BJ (cell line): ENCODE measurements at regions not wholly inside any gene's neighbourhood (a gene's known extent, or its start where the extent isn't known, plus 50 kb on each side); places are given as distances from the start of the nearest gene placed in this dataset.

Experiments
- CTCF ChIA-PET: fragments of 350-600 bp; formaldehyde crosslinking; extraction: SDS; loops from one replicate; lab custom pipeline; 2021; ENCODE audit warnings: antibody characterized with exemption, inconsistent platforms; lab: Yijun Ruan, JAX
- POLR2A ChIA-PET: fragments of 300-600 bp; sonication (Branson Sonifier 250); formaldehyde crosslinking; extraction: SDS; loops from one replicate; lab custom pipeline; 2021; ENCODE audit warnings: antibody characterized with exemption; lab: Charles Lee
- DNase-seq: peaks from one replicate; pipeline ENCODE4 v3.0.0-alpha.2; 2011; ENCODE audit warnings: low read depth
- H3K27me3 ChIP-seq: 2 replicates; pipeline ENCODE4 v1.6.0; 2011; ENCODE audit warnings: low read length; ENCODE audit not compliant: control insufficient read depth, insufficient read depth
- H3K36me3 ChIP-seq: 2 replicates; pipeline ENCODE4 v1.5.1; 2011; ENCODE audit warnings: low read length; ENCODE audit not compliant: control insufficient read depth, insufficient read depth
- H3K4me3 ChIP-seq: 2 replicates; pipeline ENCODE4 v1.5.1; 2011; ENCODE audit warnings: low read depth, mild to moderate bottlenecking, control low read depth, low read length
- TF ChIP-seq, protein P1 (sequence below): IDR thresholded peaks from 2 replicates; pipeline ENCODE4 v1.5.1; 2011; ENCODE audit warnings: low read depth, mild to moderate bottlenecking, control low read depth, inconsistent platforms, low read length, moderate library complexity; ENCODE audit not compliant: insufficient read depth

DNA sequence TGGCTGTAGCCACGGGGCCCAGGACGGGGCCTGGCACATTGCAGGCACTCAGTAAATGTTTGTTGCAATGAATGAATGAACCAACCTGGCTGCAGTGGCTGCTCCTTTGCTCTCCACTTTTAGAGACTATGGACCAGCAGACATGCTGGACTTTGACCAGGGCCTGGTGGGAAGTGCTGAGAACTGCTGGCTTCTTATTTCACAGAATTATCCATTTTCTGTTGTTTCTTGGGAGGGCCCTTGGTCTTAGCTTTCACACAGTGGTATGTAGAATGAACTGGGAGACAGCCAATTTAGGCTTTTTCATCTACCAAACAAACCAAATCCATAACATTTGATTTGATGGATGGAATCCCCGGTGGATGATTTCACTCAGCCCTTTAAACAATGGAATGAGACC lies 78.0 kb upstream of the LHFPL2 start:
- Histone ChIP-seq H3K4me3 (no peak overlapping the region), H3K27me3 (no peaks in the 10 kb centered on the region), H3K36me3 (no peaks in the 10 kb centered on the region)
- TF ChIP-seq, protein P1, sequence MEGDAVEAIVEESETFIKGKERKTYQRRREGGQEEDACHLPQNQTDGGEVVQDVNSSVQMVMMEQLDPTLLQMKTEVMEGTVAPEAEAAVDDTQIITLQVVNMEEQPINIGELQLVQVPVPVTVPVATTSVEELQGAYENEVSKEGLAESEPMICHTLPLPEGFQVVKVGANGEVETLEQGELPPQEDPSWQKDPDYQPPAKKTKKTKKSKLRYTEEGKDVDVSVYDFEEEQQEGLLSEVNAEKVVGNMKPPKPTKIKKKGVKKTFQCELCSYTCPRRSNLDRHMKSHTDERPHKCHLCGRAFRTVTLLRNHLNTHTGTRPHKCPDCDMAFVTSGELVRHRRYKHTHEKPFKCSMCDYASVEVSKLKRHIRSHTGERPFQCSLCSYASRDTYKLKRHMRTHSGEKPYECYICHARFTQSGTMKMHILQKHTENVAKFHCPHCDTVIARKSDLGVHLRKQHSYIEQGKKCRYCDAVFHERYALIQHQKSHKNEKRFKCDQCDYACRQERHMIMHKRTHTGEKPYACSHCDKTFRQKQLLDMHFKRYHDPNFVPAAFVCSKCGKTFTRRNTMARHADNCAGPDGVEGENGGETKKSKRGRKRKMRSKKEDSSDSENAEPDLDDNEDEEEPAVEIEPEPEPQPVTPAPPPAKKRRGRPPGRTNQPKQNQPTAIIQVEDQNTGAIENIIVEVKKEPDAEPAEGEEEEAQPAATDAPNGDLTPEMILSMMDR = no peak
- CTCF ChIA-PET = no interaction called here
- DNase-seq = no peak
- POLR2A ChIA-PET = no interaction called here

DNA sequence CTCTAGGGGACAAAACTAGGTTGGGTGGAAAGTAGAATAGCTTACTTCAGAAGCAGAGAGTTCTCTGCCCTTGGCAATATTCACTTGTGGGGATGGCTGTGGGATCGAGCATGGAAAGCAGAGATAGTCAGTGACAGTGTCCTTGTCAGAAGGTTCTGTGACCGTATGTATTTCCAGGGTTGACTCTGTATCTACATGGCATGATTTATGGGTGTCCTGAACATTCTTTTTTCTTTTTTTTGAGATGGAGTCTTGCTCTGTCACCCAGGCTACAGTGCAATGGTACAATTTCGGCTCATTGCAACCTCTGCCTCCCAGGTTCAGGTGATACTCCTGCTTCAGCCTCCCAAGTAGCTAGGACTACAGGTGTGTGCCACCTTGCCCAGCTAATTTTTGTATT lies 77.4 kb upstream of the LHFPL2 start:
- ChIA-PET POLR2A (no interaction called here), CTCF (interaction anchor here (0.6 kb wide), 1 partner anchor 139 kb away, joined by 3 read pairs; no protein-coding TSS in a partner anchor)
- no peaks in the 10 kb centered on the region for H3K36me3 ChIP-seq
- no peaks in the 10 kb centered on the region for H3K27me3 ChIP-seq
- TF ChIP-seq, protein P1 = no peak
- no peak for DNase-seq
- no peak overlapping the region for H3K4me3 ChIP-seq

DNA sequence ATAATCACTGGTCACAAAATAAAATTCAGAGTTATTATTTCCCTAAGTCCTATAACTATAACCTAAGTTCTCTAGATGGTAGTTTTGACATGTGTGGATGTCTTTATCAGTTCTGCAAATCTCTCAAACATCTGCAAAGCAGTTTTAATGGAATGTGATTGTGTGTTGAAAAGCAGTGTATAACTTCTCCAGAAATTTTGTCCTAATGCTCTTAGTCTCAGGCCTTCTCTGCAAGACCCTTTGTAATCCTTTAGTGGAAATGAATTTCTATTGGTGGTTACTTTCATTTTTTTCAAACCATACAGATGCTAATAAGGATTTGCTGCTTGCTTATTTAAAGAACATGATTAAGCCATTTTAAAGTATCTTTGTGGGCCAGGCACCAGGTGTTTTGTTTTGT lies 75.5 kb upstream of the LHFPL2 start:
- Histone ChIP-seq H3K36me3 (no peaks in the 10 kb centered on the region), H3K27me3 (no peaks in the 10 kb centered on the region), H3K4me3 (no peak overlapping the region)
- ChIA-PET POLR2A (no interaction called here), CTCF (no interaction called here)
- TF ChIP-seq, protein P1 = no peak
- no peak for DNase-seq

DNA sequence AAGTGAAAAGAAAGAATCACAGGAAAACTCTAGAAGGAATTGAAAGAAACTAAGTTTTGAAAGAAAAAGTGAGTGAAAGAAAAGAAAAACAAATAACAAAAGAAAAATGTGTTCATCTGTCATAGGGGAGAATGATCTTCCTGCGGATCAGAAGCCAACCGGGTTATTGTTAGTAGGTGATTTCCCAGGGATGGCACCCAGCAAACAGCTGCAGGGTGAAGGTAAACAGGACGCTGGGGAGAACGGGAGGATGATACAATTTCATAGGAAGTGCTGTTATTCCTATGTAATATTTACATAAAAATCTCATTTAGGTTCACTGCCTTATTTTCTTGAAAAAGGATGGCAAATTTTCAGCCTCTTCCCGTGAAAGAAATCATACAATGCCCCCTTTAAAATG lies 72.4 kb upstream of the LHFPL2 start:
- ChIA-PET CTCF (interaction anchor here (1.0 kb wide), 1 partner anchor 176 kb away, joined by 4 read pairs; no protein-coding TSS in a partner anchor), POLR2A (no interaction called here)
- H3K27me3 ChIP-seq = no peaks in the 10 kb centered on the region
- H3K36me3 ChIP-seq = no peaks in the 10 kb centered on the region
- DNase-seq = no peak
- H3K4me3 ChIP-seq = no peak overlapping the region
- TF ChIP-seq, protein P1 = no peak

DNA sequence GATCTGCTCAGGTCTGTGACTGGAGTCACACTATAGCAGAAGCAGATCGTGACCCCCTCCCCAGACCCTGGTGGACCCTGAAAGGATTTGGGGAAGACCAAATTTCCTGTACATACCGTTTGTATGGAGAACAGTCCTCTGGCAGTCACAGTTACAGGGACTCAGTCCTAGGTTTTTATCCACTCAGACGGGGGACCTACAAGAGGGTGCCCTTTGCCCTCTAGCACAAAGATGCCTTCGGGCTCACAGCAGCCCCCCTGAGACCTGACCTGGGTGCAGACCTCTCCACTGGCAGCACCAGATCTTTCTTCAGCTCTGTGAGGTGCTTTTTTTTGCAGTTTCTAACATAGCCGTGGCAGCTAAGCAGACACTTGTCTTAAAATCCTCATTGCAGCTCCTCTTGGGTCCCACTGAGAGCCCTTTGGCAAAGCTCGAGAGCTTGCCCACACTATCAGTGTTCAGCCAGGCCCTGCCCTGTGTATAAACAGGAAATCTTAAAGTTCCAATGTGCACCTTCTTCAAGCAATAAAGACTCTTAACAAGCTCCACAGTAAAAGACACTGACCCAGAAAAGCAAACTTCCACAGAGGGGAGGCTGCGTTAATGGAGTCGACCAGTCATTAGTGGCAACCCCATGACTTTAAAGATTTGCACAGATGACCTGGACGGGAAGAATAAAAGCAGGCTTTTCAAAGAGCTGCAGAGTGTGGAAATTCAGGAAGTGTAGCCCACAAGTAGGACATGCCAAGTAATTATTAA lies 71.8 kb upstream of the LHFPL2 start:
- Histone ChIP-seq H3K36me3 (no peaks in the 10 kb centered on the region), H3K4me3 (no peak overlapping the region), H3K27me3 (no peaks in the 10 kb centered on the region)
- TF ChIP-seq, protein P1 = no peak
- DNase-seq = no peak
- ChIA-PET CTCF (interaction anchor here (0.6 kb wide), 1 partner anchor 57 kb away, joined by 3 read pairs; no protein-coding TSS in a partner anchor), POLR2A (no interaction called here)
